ENCODE measurements at regions not wholly inside any gene's neighbourhood (a gene's known extent, or its start where the extent isn't known, plus 50 kb on each side); places are given as distances from the start of the nearest gene placed in this dataset.
"Not testable (repeated sequence)": the region's sequence is repeated elsewhere in the genome, so short reads cannot be mapped to it uniquely, and the experiment has no call there.

DNA sequence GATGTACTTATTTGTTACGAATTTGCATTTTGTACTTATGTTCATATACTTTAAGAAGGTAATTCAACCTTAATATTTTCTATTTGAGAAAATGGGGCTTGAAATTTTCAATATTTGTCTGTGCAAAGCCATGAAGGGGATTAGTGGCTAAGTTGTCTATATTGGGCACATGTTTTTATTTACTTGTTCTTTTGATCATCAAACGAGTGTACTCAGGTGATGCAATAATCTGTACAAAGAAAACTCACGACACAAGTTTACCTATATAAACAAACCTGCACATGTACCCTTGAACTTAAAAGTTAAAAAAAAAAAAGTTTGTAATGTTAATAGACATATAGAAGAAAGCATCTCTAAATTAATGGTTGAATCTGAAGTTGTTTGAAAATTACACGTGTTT is 658.9 kb upstream of the SYT4 start:
- DNase-seq (ENCODE audit: extremely low read depth in 1 of 2, low read depth in 1 of 2) = no peak

DNA sequence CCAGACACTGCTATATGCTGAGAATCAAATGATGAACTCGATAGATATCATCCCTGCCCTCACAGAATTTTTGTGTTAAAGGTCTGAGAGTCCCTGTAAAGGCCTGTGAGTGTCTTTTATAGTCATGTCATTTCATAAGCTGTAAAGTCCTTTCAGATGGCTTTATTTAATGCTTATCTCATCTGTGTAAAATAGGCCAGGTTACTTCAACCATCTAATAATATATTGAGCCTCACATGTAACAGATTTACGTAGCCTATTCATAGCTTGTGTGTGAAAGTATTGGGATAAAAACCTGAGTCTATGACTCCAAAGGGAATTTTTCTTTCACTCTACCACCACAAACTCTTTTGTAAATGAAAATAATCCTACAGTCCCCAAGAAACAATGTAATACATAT is 672.0 kb upstream of the SYT4 start:
- DNase-seq (ENCODE audit: extremely low read depth in 1 of 2, low read depth in 1 of 2) = no peak

DNA sequence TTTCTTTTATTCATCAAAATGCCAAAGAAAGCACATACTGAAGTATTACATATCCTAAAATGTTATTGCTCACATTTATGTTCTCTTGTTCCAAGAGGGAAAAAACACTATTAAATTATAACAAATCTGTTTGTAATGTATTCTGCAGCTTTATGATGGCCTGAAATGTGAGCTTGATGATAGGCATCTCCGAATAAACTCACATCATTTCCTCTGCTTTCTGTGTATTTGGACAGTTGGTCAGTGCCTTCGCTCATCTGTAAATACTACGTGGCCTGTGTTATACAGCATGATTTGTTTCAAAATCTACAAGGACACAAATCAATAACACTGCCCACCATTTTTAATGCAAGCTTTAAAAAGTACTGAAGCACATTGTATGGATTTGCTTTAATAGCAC is 672.8 kb upstream of the SYT4 start:
- no peak for DNase-seq (ENCODE audit: extremely low read depth in 1 of 2, low read depth in 1 of 2)

DNA sequence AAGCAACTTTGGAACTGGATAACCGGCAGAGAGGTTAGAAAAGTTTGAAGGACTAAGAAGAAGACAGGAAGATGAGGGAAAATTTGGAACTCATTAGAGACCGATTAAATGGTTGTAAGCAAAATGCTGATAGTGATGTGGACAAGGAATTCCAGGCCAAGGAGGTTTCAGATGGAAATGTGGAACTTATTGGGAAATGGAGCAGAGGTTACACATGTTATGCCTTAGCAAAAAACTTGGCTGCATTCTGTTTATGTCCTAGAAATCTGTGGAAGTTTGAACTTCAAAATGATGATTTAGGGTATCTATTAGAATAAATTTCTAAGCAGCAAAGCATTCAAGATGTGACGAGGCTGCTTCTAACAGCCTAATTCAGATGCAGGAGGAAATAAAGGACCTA is 675.1 kb upstream of the SYT4 start:
- DNase-seq (ENCODE audit: extremely low read depth in 1 of 2, low read depth in 1 of 2) = no peak

DNA sequence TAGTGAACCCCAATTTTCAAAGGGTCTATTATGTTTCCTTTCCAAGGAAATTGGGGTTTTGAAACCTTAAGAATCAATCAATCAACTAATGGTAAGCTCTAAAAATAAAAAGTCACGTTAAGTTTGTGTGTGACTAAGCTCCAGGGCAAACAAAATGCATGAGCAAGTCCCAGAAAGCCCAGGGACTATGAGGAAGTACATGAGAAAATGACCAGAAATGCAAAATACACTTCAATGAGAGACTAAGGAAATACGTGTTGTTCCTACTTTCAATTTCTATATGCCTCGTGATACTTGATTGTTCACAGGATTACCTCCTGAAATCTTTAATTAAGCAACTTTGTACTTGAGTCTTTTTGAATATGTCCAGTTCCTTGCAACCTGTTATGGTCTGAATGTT is 684.4 kb upstream of the SYT4 start:
- DNase-seq (ENCODE audit: extremely low read depth in 1 of 2, low read depth in 1 of 2) = no peak

DNA sequence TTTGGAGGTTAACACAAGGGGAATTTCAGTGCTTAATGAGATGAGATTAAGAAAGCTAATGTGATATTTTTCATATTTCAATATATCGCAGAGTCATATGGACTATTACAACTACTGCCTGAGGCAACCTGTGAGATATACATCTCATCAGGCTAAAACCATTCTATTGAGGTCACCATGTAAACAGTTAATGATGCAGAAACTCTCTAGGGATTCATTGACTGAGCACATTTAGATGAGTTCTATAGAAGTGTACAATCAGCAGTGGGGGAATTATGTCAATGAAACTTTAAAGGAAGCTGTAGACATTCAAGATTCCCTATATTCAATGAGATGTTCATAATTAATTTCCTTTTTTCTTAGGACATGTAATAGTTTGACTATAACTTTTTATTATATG is 687.4 kb upstream of the SYT4 start:
- no peak for DNase-seq (ENCODE audit: extremely low read depth in 1 of 2, low read depth in 1 of 2)

DNA sequence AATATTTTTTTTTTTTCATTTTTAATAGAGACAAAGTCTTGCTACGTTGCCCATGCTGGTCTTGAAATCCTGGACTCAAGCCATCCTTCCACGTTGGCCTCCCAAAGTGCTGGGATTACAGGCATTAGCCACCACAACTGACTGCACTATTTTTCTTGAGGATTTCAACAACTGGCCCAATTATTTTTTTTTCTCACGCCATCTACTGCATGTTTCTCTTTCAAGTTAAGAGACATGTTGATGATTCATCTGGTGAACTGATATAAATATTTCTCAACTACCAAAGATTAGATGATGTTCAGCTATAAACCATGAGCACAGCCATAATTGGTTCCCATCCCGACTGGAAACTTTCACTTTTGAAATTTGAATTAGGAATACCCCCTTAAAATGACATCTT is 688.4 kb upstream of the SYT4 start:
- DNase-seq (ENCODE audit: extremely low read depth in 1 of 2, low read depth in 1 of 2) = no peak

DNA sequence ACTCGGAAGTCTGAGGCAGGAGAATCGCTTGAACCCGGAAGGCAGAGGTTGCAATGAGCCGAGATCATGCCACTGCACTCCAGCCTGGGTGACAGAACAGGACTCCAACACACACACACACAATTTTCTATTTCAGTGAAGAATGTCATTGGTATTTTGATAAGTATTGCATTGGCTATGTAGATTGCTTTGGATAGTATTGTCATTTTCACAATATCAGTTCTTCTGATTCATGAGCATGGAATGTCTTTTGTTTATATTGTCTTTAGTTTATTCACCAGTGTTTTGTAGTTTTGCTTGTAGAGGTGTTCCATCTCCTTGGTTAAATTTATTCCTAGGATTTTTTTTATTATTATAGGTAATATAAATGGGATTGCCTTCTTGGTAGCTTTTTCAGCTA is 693.4 kb upstream of the SYT4 start:
- no peak for DNase-seq (ENCODE audit: extremely low read depth in 1 of 2, low read depth in 1 of 2)

DNA sequence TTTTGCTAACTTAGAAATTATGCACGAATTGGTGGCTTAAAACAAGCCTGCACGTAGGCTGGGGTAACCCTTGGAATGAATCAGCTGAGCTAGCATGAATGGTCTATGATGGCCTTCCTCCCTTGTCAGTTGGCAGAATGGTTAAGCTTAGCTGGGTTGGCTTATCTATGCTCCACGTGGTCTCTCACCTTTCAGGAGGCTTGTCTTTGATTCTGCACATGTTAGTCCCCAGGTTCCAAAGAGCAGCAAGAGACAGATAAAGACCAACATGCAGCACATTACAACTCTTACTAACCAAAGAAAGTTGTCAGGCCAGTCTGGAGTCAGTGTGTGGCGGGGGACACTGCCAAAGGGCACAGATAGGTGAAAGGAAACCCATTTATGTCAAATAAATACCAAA is 700.9 kb upstream of the SYT4 start:
- no peak for DNase-seq (ENCODE audit: extremely low read depth in 1 of 2, low read depth in 1 of 2)

DNA sequence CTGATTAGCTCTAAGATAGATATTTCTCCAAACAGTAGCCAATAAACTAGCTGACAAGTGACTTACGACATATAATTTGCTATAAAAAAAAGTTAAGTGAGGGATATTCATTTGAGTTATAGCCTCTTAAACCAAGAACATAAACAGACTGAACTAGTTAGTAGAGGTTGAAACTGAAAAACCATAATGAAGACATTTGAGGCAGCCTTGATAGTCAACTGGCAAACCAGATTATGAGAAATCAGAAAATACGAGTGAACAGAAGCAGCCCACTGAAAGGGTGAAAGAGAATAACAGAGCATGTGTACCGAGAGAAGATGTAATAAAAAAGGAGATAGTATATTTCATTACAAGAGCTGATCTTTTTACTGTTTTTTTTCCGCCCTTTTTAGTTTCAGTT is 698.1 kb upstream of the SETBP1 start:
- DNase-seq (ENCODE audit: extremely low read depth in 1 of 2, low read depth in 1 of 2) = no peak

DNA sequence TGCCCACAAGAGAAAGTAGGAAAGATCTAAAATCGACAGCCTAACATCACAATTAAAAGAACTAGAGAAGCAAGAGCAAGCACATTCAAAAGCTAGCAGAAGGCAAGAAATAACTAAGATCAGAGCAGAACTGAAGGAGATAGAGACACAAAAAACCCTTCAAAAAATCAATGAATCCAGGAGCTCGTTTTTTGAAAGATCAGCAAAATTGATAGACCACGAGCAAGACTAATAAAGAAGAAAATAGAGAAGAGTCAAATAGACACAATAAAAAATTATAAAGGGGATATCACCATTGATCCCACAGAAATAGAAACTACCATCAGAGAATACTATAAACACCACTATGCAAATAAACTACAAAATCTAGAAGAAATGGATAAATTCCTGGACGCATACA is 693.6 kb upstream of the SETBP1 start:
- DNase-seq (ENCODE audit: extremely low read depth in 1 of 2, low read depth in 1 of 2) = not testable (repeated sequence)

DNA sequence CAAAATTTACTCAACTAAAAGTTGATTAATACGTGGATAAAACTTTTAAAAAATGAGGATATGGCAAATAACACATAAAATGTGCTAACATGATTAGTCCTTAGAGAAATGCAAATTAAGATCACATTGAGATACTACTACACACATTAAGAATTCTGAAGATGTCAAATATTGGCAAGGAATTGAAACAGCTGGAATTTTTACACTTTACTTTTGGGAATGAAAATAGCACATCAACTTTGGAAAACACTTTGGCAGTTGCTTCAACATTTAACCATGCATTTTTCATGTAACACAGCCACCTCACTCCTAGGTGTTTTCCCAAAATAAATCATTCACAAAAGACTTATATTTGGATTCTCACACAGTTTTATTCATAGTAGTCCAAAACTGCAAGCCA is 687.9 kb upstream of the SETBP1 start:
- DNase-seq (ENCODE audit: extremely low read depth in 1 of 2, low read depth in 1 of 2) = no peak

DNA sequence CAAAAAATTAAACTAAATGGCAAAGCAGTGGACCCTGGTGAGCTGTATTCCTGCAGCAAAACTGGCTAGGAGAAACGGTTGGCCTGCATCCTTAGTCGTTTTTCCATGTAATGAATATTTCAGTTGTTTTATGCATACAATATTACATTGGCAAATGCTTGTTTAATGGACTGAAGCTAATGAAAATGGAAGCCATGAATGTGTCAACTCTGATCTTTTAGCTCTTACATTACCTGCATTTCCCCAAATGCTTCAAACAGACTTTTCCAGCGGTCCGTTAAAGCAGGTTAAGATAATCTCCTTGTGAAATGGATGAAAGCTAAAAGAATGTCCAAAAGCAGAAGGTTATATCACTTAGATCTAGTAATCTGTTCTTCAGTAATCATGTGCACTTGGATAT is 686.3 kb upstream of the SETBP1 start:
- DNase-seq (ENCODE audit: extremely low read depth in 1 of 2, low read depth in 1 of 2) = no peak

DNA sequence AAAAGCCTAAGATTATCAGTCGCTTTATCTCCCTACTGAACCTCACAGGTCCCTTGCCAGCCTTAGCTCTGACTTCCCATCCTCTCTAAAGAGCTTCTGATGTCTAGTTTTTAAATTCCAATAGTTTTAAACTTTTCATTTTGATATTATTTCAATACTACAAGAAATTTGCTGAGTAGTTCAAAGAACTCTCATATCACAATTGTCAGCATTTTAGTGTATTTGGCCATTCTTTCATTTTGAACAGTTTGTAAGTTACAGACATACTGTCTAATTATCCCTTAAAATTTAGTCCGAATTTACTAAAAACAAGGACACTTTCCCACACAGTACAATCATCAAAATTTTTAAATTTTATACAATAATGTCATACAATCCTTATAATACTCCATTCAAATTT is 666.8 kb upstream of the SETBP1 start:
- DNase-seq (ENCODE audit: extremely low read depth in 1 of 2, low read depth in 1 of 2) = no peak

DNA sequence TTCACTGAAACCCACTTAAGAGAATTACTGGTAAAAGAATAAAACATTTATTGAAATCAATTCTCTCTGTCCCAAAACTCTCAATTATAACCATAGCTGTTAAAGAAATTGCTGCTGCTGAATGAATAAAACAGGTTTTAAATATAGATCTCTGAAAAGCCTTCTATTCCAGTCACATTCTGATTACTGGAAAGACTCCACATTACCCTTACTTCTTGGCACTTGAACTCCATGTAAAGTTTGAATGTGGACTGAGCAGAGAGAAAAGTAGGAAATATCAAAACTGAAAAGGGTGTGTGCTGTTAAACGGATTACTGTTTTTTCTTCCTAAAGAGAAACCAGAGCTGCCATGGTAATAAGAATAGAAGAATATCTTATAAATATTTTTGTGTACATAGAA is 655.3 kb upstream of the SETBP1 start:
- no peak for DNase-seq (ENCODE audit: extremely low read depth in 1 of 2, low read depth in 1 of 2)

DNA sequence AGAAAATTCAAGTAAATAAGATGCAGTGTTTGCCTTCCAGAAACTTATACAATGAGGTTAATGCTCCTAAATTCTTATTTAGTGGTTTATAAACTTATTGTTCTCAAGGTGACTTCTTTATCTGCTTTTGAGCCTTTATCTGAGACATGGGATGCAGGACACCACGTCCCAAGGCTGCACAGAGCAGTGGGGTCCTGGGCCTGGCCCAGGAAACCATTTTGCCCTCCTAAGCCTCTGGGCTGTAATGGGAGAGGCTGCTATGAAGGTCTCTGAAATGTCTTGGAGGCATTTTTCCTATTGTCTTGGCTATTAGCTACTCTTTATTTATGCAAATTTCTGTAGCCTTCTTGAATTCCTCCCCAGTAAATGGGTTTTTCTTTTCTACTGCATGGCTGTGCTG is 652.6 kb upstream of the SETBP1 start:
- no peak for DNase-seq (ENCODE audit: extremely low read depth in 1 of 2, low read depth in 1 of 2)

DNA sequence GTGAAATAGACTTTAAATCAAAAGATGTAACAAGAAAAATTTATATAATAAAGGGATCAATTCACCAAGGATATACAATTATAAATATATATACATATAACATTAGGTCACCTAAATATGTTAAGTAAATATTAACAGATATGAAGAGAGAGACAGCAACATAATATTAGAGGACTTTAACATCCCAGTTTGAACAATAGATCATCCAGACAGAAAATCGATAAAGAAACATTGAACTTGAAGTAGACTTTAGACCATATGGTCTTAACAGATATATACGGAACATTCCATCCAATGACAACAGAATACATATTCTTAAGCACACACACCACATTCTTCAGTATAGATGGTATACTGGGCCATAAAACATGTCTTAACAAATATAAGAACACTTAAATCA is 649.6 kb upstream of the SETBP1 start:
- DNase-seq (ENCODE audit: extremely low read depth in 1 of 2, low read depth in 1 of 2) = no peak

DNA sequence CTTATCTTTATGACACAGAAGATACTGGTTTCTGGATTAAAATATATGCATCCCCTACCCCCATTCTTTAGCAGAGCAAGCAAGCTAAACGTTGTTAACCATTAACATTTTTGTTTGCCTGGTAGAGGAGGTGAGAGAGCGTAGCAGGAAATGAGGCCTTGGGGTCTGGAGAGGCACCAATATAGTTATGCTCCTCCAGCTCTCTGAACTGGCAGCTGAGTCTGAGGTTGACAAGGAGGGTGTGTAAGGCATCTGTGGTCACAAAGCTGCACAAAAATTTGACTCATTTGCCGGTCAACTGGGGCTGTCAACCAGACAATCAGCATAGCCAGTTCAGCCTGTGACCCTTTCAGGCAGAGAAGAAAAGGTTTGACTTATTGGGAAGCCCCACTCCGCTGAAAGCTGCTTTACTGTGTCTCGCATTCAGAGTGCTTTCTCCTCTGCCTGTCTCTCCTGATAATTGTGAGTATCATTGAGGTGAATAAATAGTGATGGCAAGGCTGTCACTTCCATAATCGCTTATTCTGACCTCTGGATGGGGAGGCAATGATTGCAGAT is 647.5 kb upstream of the SETBP1 start:
- no peak for DNase-seq (ENCODE audit: extremely low read depth in 1 of 2, low read depth in 1 of 2)

DNA sequence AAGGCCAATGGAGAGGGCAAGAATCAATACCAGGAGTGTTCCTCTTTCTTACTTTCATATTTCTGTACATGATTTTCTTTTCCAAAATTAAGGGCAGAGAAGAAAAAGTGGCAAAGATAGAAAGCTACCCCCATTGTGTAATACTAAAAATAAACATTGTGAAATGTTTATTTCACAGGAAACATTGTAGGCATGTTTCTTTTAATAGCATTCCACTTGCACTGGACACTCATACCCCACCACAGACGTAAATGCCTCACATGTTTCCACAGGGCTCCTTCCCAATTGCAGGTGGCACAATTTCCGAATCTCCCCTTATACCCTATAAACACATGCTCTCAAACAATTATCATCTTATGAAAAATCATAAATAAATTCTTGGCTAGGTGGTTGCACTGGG is 645.1 kb upstream of the SETBP1 start:
- DNase-seq (ENCODE audit: extremely low read depth in 1 of 2, low read depth in 1 of 2) = no peak

DNA sequence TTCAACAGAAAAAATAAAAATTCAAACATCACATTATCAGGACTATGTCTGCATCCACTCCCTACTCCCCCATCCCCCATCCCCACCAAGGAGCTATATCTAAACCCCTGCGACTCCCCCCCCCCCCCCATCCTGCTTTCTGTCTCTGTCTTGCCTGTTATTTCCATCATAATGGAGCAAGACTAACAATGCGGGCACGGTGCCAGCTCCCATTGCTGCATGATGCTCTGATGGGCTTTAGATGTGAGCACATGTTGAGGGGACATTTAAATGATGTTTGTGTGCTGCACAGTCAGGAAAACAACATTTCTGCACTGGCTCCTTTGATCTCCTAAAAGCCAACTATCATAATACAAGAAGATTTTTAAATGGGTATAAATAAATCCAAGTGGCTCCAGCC is 644.2 kb upstream of the SETBP1 start:
- no peak for DNase-seq (ENCODE audit: extremely low read depth in 1 of 2, low read depth in 1 of 2)

DNA sequence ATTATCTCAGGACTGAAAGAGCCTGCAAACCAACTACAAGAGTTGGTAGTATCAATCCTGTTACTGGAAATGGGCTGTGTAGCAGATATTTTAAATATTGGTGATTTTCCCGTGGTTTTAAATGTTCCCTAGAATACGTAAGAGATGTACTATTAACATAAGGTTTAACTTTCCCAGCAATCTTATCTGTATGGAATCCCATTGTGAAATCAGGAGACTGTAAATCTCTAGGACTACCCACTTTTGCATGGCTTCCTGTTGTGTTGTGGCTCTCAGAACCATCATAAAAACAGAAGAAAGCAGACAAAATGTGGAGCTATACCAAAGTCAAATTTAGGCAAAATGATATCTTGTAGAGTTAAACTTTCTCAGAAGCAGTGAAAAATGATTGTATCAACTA is 641.5 kb upstream of the SETBP1 start:
- DNase-seq (ENCODE audit: extremely low read depth in 1 of 2, low read depth in 1 of 2) = no peak

DNA sequence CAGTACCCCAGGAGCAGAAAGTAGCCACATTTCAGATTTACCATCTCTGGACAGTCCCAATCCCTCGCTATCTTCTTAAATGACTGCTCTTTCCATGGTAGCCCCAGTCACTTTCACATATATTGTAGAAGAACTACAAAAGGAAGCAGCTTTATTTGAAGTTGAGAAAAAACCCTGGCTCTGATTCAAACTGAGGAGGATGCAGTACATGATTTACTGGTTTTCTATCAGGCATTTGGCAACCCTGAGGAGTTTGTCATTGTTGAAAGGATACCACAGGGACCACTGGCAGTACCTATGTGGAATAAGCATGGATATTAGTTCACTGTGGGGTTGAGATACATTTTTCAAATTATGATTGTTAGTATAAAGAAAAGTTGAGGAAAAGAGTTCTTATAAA is 640.9 kb upstream of the SETBP1 start:
- no peak for DNase-seq (ENCODE audit: extremely low read depth in 1 of 2, low read depth in 1 of 2)

DNA sequence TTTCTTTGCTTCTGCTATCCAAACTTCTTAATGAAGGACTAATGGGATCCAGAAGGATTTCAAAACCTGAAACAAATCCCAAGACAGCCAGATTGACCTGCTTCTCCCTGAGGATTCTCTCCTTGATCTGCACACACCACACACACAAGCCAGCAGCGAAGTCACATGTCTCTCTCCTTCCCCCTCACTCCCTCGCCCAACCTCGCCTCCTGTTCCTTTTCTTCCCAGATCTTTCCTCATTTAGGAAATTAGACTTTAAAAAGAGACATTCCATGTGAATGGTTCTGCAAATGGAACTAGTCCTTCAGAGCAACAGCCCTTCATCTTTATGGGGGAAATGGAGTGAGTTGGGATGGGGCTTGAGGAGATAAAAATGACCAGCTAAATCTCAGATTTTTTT is 639.1 kb upstream of the SETBP1 start:
- DNase-seq (ENCODE audit: extremely low read depth in 1 of 2, low read depth in 1 of 2) = no peak

DNA sequence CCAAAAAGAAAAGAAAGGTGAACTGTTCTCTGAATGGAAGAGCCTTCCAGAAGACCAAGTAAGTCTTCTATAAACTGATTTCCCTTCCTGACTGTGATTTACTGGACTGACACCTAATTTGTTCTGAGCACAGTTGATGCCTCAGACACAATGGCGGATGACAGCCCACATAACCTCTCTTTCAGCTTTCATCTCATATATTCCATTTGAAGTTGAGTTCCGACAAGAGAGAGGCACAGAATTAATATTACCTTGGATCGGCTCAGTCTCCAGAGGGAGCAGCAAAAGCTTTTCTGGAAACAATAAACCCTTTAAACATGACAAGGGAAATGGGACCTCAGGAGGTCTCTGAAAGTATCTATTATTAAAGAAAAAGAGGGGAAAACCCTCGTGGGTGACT is 638.7 kb upstream of the SETBP1 start:
- no peak for DNase-seq (ENCODE audit: extremely low read depth in 1 of 2, low read depth in 1 of 2)
